ENCODE measurements at regions not wholly inside any gene's neighbourhood (a gene's known extent, or its start where the extent isn't known, plus 50 kb on each side); places are given as distances from the start of the nearest gene placed in this dataset.

DNA sequence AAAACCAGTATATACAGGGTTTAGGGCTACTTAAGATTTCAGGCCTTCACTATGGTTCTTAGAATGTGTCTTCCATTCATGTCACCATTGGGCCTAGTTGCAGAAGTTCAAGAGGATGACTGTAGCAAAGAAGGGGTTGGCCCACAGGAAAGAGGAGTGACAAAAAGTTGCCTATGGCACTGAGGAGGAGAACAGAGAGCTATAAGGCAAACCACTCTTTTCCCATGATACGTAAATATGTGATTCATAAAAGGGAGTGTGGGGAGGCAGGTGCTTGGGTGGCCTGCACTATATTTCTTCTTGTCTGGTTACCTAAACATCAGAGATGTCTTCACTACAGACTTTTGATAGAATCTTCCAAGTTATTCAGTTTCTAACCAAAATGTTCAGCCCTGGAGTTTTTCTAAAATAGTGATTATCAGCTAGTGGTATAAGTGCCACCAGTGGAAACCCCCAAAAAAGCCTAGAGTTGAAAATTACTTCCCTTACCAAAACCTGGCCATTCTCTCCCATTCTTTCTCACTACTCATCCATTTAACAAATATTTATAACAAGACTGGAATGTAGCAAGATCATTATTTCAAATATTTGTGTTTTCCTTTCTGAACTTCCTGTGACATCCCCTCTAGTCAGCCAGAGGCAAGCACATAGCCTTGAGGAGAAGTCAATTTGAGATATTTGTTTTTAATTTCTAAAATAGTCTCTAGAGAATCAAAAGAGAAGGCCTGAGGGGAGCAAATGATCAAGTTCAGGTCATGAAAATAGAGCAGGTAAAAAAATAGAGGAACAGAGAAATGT lies 367.4 kb downstream of the EFNA5 start:
- TF ChIP-seq, protein P1, sequence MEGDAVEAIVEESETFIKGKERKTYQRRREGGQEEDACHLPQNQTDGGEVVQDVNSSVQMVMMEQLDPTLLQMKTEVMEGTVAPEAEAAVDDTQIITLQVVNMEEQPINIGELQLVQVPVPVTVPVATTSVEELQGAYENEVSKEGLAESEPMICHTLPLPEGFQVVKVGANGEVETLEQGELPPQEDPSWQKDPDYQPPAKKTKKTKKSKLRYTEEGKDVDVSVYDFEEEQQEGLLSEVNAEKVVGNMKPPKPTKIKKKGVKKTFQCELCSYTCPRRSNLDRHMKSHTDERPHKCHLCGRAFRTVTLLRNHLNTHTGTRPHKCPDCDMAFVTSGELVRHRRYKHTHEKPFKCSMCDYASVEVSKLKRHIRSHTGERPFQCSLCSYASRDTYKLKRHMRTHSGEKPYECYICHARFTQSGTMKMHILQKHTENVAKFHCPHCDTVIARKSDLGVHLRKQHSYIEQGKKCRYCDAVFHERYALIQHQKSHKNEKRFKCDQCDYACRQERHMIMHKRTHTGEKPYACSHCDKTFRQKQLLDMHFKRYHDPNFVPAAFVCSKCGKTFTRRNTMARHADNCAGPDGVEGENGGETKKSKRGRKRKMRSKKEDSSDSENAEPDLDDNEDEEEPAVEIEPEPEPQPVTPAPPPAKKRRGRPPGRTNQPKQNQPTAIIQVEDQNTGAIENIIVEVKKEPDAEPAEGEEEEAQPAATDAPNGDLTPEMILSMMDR (IDR thresholded peaks at IDR 0.05 in 4 of 5, conservative IDR thresholded peaks at IDR 0.05 in 1 of 5): no peak
- TF ChIP-seq POLR2A (IDR thresholded peaks at IDR 0.05): no peak
- in situ Hi-C loops (cut with MboI; ENCODE audit: low sequenced_read_pairs in 4 of 4): no loop called here

GRCh38 chr5:107302441-107302840 lies 368.3 kb downstream of the EFNA5 start:
- in situ Hi-C loops (cut with MboI; ENCODE audit: low sequenced_read_pairs in 4 of 4) (no loop called here), intact Hi-C loops (cut with DNase I; ENCODE audit: low total_unique reads) (no loop called here)
- no peak for TF ChIP-seq POLR2A (IDR thresholded peaks at IDR 0.05)
- TF ChIP-seq, protein P1 (IDR thresholded peaks at IDR 0.05 in 4 of 5, conservative IDR thresholded peaks at IDR 0.05 in 1 of 5): no peak

More for the DNA sequence above, 367.4 kb downstream of the EFNA5 start:
- Histone ChIP-seq H3K4me3 (no peak overlapping the region), H3K27ac (no peak overlapping the region), H3K9me3 (no peaks in the 10 kb centered on the region), H3K4me1 (no peaks in the 10 kb centered on the region), H3K27me3 (no peaks in the 10 kb centered on the region), H3K36me3 (no peaks in the 10 kb centered on the region)
- DNase-seq: no peak
- no peak for ATAC-seq
- intact Hi-C loops (cut with DNase I; ENCODE audit: low total_unique reads): no loop called here

GRCh38 chr5:107301999-107302398 lies 368.7 kb downstream of the EFNA5 start:
- Histone ChIP-seq H3K36me3 (no peaks in the 10 kb centered on the region), H3K9me3 (no peaks in the 10 kb centered on the region), H3K27me3 (no peaks in the 10 kb centered on the region), H3K4me1 (no peaks in the 10 kb centered on the region), H3K4me3 (no peak overlapping the region), H3K27ac (no peak overlapping the region)
- in situ Hi-C loops (cut with MboI; ENCODE audit: low sequenced_read_pairs in 4 of 4): no loop called here
- ATAC-seq: no peak
- intact Hi-C loops (cut with DNase I; ENCODE audit: low total_unique reads): no loop called here
- TF ChIP-seq, protein P1 (IDR thresholded peaks at IDR 0.05 in 4 of 5, conservative IDR thresholded peaks at IDR 0.05 in 1 of 5): no peak
- TF ChIP-seq POLR2A (IDR thresholded peaks at IDR 0.05): no peak
- DNase-seq: no peak

More at GRCh38 chr5:107302441-107302840, 368.3 kb downstream of the EFNA5 start:
- Histone ChIP-seq H3K27ac (no peak overlapping the region), H3K4me3 (no peak overlapping the region), H3K9me3 (no peaks in the 10 kb centered on the region), H3K27me3 (no peaks in the 10 kb centered on the region), H3K4me1 (no peaks in the 10 kb centered on the region), H3K36me3 (no peaks in the 10 kb centered on the region)
- no peak for DNase-seq
- no peak for ATAC-seq

DNA sequence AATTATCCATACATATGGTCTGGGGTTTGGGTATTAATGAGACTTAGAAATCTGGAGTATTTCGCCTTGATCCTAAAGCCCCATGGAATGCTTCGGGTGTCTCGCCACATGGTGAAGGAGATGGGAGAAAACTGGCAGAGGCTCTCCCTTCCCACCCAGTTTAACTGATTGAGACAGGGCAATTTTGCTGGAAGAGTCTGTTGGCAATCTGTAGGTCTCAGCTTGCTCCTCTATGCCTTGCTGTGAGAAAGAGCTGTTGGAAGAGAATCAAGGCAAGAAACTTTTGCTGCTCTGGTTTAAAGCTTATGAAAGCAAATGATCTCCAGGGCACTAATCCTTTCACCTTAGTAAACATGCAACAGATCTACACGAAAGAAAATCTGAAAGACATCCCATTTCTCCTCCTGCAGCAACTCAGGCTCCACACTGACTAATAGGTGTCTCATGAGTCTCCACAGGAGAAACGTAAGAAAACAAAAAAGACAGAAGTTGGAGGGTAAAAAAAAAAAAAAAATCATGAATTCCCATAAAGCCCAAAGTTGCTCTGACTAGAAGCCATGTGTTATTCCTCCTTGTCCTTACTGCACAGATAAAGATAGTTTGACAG lies 369.9 kb downstream of the EFNA5 start:
- no peaks in the 10 kb centered on the region for H3K36me3 ChIP-seq
- ATAC-seq (no peak), DNase-seq (no peak)
- no peak overlapping the region for H3K27ac ChIP-seq
- no peaks in the 10 kb centered on the region for H3K4me1 ChIP-seq
- no peaks in the 10 kb centered on the region for H3K27me3 ChIP-seq
- in situ Hi-C loops (cut with MboI; ENCODE audit: low sequenced_read_pairs in 4 of 4): no loop called here
- TF ChIP-seq, protein P1 (IDR thresholded peaks at IDR 0.05 in 4 of 5, conservative IDR thresholded peaks at IDR 0.05 in 1 of 5): no peak
- TF ChIP-seq POLR2A (IDR thresholded peaks at IDR 0.05): no peak
- intact Hi-C loops (cut with DNase I; ENCODE audit: low total_unique reads): no loop called here
- no peaks in the 10 kb centered on the region for H3K9me3 ChIP-seq
- H3K4me3 ChIP-seq: no peak overlapping the region
